ENCODE measurements at regions not wholly inside any gene's neighbourhood (a gene's known extent, or its start where the extent isn't known, plus 50 kb on each side); places are given as distances from the start of the nearest gene placed in this dataset.
A peak's percentile ranks its signal among the peaks of the same experiment; 100 is the strongest.

DNA sequence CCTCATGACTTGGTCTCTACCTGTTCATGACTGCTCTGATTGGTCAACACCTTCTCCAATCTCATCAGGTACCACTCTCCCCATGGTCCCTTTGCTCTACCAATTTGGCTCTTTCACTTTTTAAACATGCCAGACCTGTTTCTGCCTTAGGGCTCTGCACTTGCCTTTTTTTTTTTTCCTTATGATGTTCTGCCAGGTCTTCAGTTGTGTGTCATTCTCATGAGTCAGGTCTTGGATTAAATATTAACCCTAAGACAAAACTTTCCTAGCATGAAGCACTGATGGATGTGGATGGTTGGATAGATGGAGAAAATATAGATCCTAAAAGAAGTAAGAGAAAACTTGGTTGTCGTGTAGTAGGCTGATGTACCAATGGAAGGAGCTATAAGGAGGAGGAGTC lies 219.3 kb downstream of the TTC32 start:
- no peak overlapping the region for H3K27ac ChIP-seq
- no peaks in the 10 kb centered on the region for H3K27me3 ChIP-seq
- no peaks in the 10 kb centered on the region for H3K9me3 ChIP-seq
- ATAC-seq (ENCODE audit: low FRiP score in 2 of 2) (no peak), DNase-seq (no peak)
- no peaks in the 10 kb centered on the region for H3K36me3 ChIP-seq
- no peak for TF ChIP-seq POLR2A (IDR thresholded peaks at IDR 0.05)
- TF ChIP-seq EP300 (IDR thresholded peaks at IDR 0.05), result no peak
- no peak for TF ChIP-seq POLR2AphosphoS5 (IDR thresholded peaks at IDR 0.05)
- TF ChIP-seq, protein P1, sequence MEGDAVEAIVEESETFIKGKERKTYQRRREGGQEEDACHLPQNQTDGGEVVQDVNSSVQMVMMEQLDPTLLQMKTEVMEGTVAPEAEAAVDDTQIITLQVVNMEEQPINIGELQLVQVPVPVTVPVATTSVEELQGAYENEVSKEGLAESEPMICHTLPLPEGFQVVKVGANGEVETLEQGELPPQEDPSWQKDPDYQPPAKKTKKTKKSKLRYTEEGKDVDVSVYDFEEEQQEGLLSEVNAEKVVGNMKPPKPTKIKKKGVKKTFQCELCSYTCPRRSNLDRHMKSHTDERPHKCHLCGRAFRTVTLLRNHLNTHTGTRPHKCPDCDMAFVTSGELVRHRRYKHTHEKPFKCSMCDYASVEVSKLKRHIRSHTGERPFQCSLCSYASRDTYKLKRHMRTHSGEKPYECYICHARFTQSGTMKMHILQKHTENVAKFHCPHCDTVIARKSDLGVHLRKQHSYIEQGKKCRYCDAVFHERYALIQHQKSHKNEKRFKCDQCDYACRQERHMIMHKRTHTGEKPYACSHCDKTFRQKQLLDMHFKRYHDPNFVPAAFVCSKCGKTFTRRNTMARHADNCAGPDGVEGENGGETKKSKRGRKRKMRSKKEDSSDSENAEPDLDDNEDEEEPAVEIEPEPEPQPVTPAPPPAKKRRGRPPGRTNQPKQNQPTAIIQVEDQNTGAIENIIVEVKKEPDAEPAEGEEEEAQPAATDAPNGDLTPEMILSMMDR (IDR thresholded peaks at IDR 0.05), result no peak
- H3K4me1 ChIP-seq, result no peaks in the 10 kb centered on the region
- WGBS, 2 donors, result 78 to 95% methylated on average over 1 of the region's 1 CpG
- H3K4me3 ChIP-seq, result no peak overlapping the region

DNA sequence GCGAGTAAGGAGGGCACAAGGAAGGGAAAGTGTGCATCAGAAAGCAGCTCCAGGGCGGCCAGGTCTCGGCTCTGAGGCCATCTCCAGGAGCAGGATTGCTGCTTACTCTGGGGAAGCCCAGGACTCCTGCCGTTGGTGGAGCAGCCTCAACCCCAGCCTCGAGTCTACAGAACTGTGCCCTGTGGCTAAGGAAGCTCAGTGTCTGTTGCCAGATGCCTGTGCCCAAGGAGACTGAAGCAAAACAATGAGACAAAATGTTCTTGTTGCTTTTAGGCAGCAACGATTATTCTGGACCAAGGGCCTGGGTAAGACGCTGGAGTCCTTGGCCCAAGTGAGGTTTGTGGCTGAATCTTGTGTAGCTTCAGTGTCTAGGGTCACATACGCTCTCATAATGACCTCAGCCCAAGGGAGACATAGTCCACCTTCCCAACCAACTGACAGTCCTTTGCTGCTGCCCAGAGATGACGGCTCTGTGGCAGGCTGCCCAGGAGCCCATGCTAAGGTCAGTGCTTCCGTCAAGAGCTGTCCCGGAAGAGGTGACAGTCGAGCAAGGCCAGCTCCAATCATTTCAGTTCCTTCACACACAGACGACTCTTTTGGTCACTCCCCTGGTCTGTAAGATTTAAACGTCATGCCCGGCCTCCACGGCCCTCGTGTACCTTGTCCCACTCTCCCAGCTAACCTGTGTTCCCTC lies 223.8 kb downstream of the TTC32 start:
- ATAC-seq (ENCODE audit: low FRiP score in 2 of 2), result peak in 1 of 2 donors; percentile 4

DNA sequence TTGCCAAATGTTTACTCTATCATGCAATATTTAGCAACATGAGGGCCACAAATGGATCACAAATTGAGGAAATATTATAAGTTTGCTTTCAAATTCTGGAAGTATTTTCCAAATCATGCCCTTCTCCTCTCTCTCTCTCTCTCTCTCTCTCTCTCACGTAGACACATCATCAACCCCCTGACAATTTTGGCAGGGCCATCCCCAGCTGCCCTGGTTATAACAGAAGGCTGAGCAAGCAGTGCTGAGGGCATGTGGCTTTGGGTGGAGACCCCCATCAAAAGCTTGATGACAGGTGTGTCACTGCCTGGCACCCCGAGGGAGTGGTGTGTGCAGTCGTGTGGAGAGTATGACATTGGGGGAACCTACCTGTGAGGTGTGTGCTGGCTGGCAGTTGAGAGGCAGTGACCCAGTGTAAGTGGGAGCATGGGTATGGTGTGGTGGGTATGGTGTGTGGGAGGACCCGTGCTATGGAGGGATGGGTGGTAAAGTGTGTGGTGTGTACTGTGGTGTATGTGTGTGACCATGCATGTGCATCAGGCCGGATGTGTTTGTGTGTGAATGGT lies 224.5 kb downstream of the TTC32 start:
- H3K4me1 ChIP-seq, result no peaks in the 10 kb centered on the region
- H3K27me3 ChIP-seq, result no peaks in the 10 kb centered on the region
- 81 to 89% methylated on average over 4 to 5 of the region's 5 CpGs for WGBS, 2 donors
- H3K27ac ChIP-seq, result no peak overlapping the region
- H3K36me3 ChIP-seq, result no peaks in the 10 kb centered on the region
- H3K9me3 ChIP-seq, result no peaks in the 10 kb centered on the region
- no peak for TF ChIP-seq EP300 (IDR thresholded peaks at IDR 0.05)
- TF ChIP-seq, protein P1 (IDR thresholded peaks at IDR 0.05), result no peak
- TF ChIP-seq POLR2AphosphoS5 (IDR thresholded peaks at IDR 0.05), result no peak
- TF ChIP-seq POLR2A (IDR thresholded peaks at IDR 0.05), result no peak
- peak in 1 of 2 donors; percentile 23 for ATAC-seq (ENCODE audit: low FRiP score in 2 of 2)
- DNase-seq, result no peak
- H3K4me3 ChIP-seq, result no peak overlapping the region

More for the DNA sequence above, 223.8 kb downstream of the TTC32 start:
- Histone ChIP-seq H3K4me3 (no peak overlapping the region), H3K27ac (no peak overlapping the region), H3K36me3 (no peaks in the 10 kb centered on the region), H3K4me1 (no peaks in the 10 kb centered on the region), H3K9me3 (no peaks in the 10 kb centered on the region), H3K27me3 (no peaks in the 10 kb centered on the region)
- TF ChIP-seq, protein P1 (IDR thresholded peaks at IDR 0.05), result no peak
- TF ChIP-seq POLR2AphosphoS5 (IDR thresholded peaks at IDR 0.05) (no peak), EP300 (IDR thresholded peaks at IDR 0.05) (no peak), POLR2A (IDR thresholded peaks at IDR 0.05) (no peak)
- WGBS, 2 donors, result 67 to 77% methylated on average over 13 to 17 of the region's 17 CpGs
- peak in 1 of 2 donors; percentile 24 for DNase-seq

DNA sequence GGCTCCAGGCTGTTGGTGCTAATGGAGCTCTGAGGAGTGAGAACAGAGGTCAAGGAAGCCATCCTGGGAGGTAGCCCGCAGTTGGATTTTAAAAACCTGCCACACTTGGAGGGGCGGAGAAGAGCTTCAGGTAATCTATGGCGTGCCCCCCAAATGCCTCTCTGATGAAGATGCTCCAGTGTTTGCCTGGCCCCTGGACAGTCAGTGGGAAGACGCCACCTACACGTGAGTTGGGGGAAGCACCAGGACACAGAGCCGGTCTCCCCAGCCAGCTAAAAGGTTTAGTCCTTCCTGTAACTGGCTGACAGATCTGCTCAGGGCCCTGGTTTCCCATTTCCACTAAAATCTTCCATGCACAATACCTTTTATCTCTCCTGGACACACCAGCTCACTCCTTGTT lies 225.0 kb downstream of the TTC32 start:
- ATAC-seq (ENCODE audit: low FRiP score in 2 of 2), result no peak

More for the DNA sequence above, 225.0 kb downstream of the TTC32 start:
- Histone ChIP-seq H3K27me3 (no peaks in the 10 kb centered on the region), H3K36me3 (no peaks in the 10 kb centered on the region), H3K9me3 (no peaks in the 10 kb centered on the region), H3K27ac (no peak overlapping the region), H3K4me1 (no peaks in the 10 kb centered on the region), H3K4me3 (no peak overlapping the region)
- DNase-seq, result no peak
- TF ChIP-seq EP300 (IDR thresholded peaks at IDR 0.05) (no peak), POLR2AphosphoS5 (IDR thresholded peaks at IDR 0.05) (no peak), POLR2A (IDR thresholded peaks at IDR 0.05) (no peak)
- TF ChIP-seq, protein P1 (IDR thresholded peaks at IDR 0.05), result no peak
- 77 to 82% methylated on average over 6 of the region's 6 CpGs for WGBS, 2 donors

Data from upper lobe of left lung (tissue), 6 donors.